ENCODE measurements at regions not wholly inside any gene's neighbourhood (a gene's known extent, or its start where the extent isn't known, plus 50 kb on each side); places are given as distances from the start of the nearest gene placed in this dataset.

DNA sequence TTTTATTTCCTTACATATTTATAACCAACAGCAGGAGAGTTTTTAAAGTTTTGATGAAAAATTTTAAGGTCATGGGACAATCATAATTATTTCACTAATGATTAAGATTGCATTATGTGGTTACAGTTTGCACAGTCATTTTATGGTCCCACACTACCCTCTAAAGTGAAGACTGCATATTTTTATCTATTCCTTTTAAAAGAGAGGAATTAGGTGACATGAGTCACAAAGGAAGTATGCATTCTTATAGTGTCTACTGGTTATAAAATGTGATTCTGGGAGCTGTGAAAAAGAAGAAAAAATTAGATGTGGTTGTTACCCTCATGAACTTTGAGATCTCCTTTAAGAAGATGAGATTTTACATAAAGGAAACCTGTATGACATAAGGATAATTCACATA is 87.9 kb upstream of the GRIA1 start:
- DNase-seq = no peak

DNA sequence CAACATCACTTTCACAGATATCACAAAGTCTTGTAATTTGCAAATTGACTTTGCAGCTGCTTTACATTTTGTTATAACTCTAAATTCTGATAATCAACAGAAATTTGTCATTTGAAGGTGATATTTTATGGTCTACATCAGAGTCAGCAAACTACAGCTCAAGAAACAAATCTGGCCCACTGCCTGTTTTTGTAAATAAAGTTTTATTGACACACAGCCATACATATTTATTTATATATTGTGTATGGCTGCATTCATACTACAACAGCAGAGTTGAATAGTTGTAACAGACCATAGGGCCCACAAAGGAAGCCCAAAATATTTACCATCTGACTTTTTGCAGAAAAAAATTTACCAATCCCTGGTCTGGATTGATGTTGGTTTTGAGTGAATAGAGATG is 87.0 kb upstream of the GRIA1 start:
- DNase-seq = no peak

DNA sequence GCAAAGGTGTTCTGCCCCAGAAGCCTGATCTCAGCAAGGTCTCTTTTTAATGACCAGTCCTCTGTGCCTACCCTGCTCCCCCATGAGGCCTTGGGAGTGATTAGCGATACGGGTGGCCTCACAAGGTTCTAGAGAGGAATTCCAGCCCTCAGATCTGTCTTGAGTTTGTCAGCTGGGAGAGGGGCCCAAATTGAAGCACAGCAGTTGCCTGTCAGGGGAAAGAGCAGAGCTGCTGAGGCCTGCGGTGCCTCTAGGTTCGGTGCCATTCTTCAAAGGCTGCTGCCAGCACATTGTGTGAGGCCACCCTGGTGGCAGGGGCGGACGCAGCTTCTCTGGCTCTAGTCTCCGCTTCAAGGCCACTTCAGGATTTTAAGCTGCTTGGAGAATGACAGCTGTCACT is 85.7 kb upstream of the GRIA1 start:
- DNase-seq = no peak

DNA sequence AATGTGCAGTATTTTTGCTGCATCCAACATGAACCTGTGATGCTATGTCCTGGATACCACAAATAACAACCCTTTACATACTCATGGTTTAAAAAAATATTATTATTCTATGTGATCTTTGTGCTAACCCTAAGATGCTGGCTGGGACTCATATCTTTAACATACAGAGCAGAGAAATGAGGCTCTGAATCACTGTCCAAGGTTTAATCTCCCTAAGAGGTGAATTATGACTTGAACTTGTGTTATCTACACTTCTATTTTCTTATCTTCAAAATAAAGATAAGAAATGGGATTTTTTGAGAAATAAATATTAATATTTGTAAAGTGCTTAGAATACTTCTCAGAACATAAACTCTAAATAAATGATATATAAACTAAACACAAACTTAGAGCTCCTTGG is 68.8 kb upstream of the GRIA1 start:
- DNase-seq = no peak

DNA sequence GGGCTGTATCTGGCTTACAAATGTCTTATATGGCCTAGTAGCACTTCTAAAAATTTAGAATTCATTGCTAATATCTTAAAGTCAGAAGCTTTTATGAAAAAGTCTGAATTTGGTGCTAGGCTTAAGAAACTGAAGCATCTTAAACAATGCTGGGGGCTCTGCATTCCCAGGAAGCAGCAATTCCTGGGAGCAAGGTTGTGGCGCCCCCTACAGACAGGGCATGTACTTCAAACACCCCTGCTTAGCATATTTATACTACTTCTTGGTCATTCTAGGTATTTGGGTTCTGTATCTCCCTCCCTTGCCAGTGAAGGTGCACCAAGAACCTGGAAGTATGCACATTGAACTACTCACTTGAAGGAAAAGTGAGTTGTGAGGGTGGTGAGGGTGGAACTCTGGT is 64.6 kb upstream of the GRIA1 start:
- DNase-seq = no peak

DNA sequence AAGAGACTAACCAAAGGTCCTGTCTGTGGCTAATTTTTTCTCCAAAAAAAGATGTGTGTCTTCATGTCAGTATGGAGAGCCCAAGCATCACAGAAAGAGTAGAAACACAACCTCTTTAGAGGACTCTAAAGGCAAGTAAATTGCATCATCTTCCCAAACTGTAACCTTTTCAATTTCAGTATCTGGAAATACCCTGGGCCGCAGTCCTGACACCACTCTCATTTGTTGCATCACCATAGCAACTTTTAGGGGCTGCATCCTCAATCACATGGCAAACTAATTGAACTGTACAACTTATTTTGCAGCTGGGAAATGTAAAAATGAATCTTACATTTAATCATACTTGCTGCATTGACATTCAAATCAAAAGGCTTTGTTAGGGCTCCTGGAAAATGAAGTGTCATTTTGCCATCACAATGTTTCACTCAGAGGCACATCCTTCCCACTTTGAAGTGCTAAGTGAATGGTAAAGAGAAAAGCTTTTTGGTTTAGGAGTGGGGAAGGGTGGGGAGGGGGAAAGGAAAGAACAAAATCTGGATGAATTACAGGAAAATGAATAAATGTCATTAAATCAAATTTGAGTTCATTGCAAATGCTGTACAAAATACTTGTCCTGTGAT is 60.6 kb upstream of the GRIA1 start:
- no peak for DNase-seq

DNA sequence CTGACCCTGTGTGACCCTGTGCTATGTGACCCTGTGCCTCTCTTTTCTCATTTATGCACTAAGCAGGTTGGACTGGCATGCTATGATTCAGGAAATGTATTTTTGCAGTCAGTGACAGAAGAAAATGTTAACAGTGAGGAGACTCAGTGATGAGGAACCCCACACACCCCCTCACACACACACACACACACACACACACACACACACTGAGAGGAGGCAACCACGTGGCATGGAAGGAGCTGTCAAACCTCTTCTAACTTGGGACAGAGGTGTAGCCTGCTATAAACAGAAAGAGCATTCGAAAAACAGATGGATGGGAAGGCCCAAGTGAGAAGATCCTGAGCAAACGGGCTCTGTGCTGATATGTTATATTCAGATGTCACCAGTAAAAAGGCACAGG is 57.9 kb upstream of the GRIA1 start:
- DNase-seq = no peak

DNA sequence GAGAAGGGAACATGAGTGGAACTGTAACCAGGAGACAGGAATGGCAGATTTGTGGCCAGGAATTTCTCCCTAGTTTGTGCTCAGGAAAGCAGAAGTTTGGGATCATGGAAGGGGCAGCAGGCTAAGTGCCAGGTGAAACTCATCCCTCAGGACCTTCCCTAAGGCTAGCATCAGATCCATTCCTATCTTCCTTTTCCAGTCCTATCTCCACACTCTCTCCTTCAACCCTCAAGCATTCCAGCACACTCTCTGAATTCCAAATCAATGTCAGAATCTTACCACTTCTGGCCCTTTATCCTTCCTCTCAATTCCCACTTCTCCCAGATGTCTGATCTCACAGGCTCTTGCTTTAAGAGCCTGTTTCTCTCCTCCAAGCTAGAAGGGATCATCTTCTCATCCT is 53.2 kb upstream of the GRIA1 start:
- DNase-seq = no peak

DNA sequence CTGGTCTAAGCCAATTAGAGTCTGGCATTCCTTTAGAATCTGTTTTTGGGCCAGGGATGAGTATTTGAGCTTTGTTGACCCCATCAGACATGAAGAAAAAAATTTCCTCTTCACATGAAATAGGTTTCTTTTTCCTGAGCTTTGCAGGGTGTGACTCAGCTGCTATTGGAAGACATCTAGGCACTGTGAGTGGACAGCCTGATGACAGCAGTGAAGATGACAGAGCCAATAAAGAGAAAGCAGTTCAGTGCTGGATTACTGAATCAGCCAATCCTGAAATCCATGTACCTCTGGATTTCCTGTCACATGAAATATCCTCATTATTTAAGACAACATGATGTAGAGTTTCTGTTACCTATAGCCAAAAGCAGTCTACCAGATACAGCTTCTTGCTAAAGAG is 51.3 kb upstream of the GRIA1 start:
- no peak for DNase-seq

Measured in NCI-H446 treated with DMSO at 0.1 percent for 48 hours (cell line).